ENCODE measurements at regions not wholly inside any gene's neighbourhood (a gene's known extent, or its start where the extent isn't known, plus 50 kb on each side); places are given as distances from the start of the nearest gene placed in this dataset.
"Not testable (repeated sequence)": the region's sequence is repeated elsewhere in the genome, so short reads cannot be mapped to it uniquely, and the experiment has no call there.

DNA sequence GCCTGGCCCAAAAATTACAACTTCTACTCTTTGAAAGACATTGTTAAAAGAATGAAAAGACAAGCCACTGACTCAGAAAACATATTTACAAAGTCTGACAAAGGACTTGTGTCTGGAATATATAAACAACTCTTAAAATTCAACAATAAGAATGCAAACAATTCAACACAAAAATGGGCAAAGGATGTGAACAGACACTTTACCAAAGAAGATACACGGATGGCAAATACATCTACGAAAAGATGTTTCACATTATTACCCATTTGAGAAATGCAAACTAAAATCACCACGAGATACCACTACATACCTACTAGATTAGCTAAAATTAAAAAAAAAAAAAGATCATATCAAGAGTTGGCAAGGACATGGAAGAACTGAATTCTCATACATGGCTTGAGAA, 80.8 kb upstream of the METRNL start:
- no peak for DNase-seq (ENCODE audit: low spot score)

DNA sequence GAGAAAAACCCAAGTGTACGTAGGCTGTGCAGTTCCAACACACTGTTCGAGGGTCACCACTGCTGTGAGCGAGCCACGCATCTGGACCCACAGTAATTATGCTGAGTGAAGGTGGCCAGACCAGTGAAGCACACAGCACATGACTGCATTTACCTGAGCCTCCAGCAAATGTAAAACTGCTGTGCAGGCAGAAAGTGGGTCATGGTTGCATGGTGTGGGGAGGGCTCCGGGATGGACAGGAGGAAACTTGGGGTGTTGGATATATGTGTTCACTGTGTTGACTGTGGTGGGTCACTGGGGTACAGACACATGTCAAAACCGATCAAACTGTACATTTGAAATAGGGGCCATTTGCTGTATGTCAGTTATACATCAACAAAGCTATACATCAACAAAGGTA, 78.7 kb upstream of the METRNL start:
- no peak for DNase-seq (ENCODE audit: low spot score)

DNA sequence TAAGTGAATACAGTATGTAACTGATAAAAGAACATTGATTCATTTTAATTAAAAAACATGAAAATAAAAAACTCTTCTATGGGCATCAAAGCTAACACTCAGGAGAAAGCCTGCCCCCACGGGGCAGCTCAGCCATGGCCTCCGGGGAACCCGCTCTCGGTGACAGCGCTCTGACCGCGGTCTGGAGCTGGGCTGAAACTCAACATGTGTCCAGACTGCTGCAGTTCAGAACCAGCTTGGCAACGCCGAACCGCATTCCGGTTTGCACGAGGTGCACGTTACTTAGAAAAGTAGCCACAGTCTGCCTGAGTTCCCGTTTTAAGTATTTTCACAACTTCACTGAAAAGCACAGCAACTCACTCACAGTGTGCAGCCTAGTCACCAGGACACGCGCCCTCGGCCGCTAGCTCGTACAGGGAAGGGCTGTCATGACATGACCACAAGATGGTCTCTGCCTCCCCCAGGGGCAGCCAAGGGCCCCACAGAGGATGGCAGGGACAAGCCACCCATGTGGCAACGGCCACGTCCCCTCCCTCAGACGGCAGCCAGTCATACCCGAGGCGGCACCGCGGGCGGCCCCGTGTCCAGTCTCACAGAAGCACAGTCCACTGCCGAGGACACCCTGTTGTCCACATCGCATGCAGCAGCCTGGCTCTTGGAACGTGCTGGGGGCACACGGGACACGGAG, 77.1 kb upstream of the METRNL start:
- no peak for DNase-seq (ENCODE audit: low spot score)

DNA sequence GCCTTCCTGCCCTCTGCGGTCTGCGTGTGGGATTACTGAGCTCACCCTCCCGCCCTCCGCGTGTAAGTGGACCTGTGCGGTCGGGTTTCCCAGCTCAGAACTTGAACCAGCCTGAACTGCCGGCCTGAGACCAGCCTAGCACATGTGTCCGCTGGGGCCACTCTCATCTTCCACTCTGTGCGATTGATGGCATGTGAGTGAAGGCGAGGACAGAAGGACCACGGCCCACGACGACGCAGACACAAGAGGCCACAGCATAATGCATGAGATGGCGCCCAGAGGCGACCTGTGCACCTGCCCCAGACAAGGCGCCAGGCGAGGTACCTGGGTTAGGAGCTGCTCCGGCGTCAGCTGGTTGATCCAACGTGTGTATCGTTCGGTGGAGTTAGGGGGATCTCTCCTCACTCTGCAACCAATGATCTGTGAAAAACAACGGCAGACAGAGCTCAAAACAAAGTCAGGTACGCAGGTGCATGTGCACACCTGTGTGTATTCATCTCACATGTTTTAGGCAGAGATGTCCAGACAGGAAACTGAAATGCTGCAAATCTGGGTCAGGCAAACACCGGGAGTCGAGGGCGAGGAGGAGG, 74.5 kb upstream of the METRNL start:
- no peak for DNase-seq (ENCODE audit: low spot score)

DNA sequence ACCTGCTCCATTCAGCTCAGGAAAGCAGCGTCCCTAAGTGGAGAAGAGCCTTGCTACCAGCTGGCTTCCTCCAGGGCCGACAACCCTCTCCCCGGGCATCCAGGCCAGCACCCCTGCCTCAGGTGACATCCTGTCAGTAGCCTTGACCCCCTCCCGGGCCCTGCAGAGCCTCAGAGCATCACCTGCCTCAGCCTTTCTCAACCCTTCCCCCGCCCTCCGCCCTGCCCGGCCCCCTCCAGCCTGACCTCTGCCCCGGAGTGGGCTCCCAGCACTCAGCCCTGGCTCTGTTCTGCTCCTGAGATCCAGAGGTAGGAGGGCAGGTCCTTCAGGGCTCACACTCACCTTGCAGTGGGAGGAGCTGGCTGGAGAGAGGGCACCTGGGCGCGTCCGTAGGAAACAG, 73.8 kb upstream of the METRNL start:
- DNase-seq (ENCODE audit: low spot score) = no peak

DNA sequence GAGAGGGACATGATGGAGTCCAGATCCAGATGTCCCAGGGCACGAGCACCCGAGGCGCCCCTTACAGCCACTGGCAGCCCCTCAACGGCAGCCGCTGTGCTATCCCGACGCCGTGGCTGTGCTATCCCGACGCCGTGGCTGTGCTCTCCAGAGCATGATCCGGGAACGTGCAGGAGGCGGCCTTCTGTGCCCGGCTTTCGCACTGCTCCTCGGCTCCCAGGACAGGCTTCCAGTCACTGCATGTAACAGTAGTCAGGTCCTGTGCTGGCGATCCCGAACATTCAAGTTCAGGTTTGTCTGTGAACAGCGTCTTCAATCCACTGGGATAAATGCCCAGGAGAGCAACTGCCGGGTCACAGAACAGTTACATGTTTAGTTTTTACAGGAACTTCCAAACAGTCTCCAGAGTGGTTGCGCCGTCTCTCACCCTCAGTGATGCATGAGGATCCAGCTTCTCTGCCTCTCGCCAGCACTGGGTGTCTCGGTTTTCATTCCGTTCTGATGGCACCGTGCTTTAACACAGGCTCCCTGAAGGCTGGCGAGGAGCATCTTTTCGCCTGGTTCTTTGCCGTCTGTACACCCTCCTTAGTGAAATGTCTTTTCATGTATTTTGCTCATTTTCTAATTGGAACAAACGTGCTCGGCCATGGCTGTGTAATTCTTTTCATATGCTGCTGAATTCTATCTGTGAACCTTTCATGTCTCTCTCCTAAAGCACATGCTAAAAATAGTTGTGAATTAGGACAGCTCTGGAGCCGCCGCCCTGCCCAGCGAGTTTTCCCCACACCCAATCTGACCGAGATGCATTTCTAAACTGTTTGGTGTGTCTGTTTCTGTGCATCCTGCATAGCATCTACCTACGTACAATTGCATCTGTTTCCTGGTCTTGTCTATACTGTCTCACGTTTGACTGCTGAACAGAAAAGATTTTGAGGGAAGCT, 72.6 kb upstream of the METRNL start:
- DNase-seq (ENCODE audit: low spot score) = no peak

DNA sequence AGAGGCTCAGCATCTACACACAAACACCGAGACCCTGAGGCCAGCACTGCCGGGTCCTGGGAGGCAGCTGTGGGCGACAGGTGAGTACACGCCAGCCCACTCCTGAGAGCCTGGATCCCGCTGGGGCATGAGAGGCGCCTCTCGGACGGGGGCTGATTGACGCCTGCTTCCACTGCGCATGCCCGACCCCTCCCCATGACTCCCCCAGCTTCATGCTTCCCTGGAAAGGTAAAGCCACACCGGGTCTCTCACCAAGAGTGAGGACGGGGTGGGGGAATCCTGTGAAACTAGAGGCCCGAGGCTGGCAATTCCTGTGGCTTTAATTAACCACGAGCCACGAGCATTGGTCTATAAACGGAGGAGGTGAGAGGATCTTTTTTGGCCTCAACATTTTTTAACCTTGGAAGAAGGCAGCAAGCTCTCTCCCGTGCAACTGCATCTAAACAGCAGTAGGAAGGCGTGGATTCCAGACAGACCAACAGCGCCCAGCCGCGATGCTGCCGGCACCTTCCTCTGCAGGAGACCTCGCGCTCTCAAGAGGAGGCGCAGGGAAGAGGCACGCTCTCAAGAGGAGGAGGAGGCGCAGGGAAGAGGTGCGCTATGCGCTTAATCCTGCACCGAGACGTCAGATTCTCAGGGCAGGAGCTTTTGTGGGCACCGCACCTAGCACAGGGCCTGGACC, 71.8 kb upstream of the METRNL start:
- no peak for DNase-seq (ENCODE audit: low spot score)

DNA sequence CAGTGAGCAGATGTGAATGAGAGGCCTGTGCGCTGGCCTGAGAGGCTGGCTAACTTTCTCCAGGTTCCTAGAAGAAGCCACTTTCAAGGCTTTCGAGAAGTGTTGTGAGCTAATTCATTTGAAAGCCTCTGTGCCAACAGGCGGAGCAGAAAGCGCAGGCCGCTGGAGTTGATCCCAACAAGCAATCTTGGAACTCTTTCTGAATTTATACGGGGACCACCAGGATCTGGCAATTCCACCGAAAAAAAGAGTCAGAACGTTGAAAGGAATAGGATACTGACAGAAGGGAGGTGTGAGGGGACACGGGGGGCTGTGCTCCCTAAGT, 71.3 kb upstream of the METRNL start:
- DNase-seq (ENCODE audit: low spot score) = no peak

DNA sequence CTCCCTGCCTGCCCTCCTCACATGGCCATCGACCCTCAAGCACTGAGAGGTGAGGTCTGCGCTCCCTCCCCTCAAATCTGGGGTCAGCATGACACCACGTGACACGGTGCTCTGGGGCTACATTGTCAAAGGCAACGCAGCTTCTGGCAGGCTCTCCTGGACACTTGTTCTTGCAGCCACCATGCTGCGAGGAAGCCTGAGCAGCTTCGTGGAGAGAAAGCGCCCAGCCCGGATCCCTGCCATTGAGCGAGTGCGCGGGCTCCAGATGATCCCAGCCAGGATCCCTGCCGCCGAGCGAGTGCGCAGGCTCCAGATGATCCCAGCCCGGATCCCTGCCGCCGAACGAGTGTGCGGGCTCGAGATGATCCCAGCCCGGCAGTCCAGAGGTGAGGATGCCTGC, 70.9 kb upstream of the METRNL start:
- peak; percentile 3 for DNase-seq (ENCODE audit: low spot score)

DNA sequence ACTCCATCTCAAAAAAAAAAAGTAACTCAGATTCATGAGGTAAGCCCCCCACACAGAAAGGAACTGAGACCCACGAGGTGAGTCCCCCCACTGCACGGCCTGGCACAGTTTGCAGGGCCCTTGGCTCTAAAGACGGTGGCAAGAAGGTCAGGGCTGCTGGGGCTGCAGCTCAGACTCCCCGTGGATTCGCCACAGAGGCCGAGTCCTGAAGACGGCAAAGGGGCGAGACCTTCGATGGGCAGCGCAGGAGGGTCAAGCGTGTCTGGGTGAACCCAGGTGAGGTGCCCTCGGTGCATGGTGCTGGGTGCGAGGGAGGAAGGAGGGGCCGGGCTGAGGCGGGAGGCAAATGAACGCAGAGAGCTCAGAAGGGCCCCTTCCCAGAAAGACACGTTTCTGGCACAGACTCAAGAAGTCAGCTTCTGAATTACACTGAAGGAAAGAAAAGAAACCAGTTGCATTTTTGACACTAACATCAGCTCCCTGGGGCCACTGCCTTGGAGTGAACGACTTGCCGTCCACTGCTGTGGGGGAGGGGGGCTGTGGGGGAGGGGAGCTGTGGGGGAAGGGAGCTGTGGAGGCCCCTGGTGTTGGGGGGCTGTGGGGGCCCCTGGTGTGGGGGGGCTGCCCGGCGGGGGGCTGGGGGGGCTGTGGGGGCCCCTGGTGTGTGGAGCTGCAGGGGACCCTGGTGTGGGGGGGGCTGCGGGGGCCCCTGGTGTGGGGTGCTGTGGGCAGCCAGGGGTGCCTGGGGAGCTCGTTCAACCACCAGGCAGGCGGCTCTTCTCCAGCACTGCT, 69.8 kb upstream of the METRNL start:
- no peak for DNase-seq (ENCODE audit: low spot score)

DNA sequence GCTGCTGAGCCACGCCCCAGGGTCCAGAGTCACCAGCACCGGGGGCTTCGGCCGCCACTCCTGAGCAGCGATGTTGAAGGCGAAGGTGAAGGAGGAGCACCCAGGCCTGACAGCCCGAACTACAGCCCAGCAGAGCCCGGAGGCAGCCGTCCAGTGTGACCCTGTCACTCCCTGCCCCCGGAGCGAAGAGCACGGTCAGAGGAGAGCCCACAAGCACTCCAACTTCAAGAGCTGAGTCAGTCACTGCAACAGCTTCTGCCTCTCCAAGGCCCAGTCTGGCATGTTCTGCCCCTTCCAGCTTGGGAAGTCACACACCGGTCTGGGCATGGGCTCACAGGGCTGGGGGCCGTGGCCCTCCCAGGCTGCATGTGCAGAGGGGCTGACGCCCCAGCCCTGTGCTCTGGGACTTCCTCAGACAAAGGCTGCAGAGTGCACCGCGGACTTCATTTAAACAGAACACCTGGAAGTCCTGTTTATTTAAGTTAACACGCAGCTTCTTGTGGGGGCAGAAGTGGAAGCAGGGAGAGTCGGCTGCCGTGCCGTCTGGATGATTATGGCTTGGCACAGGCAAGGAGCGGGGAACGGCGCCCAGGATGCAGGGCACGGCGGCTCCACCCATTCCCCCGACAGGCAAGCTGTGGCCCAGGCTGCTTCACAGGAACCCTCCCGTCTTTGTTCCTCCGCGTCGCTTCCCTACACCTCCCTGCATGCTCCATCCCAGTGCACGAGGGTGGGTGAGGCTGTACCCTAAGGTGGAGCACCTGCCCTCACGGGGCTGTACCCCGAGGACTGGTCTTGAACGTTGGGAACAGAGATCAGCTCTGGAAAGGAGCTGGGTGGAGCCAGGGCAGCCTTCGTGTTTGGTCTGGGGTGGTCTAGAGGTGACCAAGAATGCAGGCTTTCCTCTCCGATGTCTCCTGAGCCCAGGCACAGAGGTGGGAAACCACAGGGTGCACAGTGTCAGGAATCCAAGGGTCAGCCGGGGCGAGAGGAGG, 68.9 kb upstream of the METRNL start:
- peak; percentile 7 for DNase-seq (ENCODE audit: low spot score)

DNA sequence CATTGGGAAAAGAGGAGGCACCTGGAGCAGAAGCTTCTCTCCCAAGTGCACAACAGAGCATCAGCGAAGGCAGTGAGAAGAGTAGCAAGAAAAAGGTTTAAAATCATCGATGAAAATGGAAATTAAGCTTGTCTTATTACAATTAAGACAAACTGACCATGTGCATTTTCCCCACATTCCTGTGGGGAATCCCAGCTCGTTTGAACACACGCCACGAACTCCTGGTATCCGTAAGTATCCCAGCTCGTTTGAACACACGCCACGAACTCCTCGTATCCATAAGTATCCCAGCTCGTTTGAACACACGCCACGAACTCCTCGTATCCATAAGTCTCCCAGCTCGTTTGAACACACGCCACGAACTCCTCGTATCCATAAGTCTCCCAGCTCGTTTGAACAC, 67.7 kb upstream of the METRNL start:
- not testable (repeated sequence) for DNase-seq (ENCODE audit: low spot score)

DNA sequence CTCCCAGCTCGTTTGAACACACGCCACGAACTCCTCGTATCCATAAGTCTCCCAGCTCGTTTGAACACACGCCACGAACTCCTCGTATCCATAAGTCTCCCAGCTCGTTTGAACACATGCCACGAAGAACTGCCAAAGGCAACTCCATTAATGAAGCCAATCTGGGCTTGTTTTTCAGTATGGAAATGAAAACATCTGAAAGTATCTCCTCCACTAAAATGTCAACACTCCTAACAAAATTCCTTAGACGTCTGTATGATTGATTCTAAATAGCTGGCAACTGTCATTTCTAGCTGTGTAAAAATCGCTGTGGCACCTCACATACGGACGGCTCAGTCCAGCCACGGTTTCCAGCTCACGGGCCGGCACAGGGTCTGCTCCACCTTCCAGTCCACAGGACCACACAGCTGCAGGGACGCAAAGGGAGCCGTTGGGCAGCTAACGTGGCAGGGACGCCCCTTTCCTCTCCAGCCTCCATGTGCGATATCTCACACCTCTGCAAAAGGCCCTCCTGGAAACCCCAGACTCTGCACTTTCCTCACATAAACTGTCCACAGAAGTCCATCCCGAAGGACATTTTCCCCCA, 67.1 kb upstream of the METRNL start:
- no peak for DNase-seq (ENCODE audit: low spot score)

DNA sequence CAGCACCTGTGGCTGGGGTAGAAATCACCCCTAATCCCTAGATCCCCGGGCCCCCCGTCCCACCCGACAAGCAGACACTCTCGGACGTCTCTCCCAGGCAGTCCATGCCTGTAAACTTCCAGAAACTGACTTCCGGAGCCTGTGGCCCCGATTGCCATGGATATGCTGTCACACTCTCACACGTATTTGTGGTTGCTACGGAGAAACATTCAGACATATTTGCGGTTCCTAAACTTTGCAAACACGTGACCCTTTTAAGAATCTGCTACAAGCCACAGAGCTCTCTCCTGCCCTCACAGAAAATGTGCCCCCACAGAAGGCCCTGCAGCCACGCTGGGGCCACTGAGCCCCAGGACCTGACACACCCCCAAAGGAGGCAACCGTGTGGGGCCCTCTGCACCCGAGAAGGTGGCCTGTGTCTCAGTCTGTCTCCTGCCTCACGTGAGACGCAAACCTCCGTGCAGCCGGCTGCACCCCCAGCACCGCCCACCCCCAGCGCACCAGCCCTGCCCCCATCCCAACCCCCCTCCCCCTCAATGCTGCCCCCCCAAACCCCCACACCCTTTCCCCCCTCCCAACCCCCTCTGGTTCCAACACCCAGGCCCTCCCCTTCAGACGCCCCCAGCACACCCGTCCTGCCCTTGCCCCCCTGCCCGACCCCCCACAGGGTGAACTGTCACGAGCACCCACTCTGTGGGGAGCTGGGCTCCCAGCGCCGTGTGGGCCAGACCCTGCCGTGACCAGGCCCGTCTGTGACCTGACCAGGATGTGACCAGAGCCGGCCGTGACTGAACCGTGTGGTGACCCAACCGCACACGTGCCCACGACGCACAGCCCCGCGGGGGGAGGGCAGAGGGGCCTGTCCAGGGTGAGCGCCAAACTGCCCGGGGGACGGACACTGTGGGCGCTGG, 66.3 kb upstream of the METRNL start:
- DNase-seq (ENCODE audit: low spot score) = peak; percentile 92

DNA sequence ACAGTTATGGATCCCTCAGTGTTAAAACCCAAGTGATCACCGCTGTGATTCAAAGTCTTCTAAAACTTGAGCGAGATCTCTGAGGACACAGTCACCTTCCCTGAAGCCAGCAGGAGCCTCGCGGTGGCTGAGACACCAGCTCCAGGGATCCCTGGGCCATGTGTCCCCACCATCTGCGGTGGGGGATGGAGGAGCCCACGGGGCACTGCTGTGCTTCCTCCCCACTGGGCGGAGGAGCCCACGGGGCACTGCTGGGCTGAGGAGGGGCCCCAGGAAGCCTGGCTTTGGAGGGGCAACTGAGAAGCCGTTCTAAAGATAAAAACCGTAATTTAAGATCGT, 65.7 kb upstream of the METRNL start:
- DNase-seq (ENCODE audit: low spot score) = no peak

DNA sequence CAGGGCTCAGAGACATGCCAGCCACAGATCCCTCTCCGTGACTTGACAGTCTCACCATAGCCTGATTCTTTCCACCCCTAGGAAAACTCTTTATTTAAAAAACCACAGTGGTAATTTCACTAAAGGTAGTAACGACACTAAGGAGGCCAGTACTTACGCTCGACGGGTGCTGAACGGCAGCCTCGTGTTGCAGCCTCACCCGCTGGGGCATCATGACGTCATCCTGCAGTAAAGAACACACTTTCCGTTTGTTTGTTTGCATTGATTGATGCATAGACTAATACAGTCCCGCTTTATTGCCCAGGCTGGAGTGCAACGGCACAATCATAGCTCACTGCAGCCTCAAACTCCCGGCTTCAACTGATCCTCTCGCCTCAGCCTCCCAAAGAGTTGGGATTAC, 65.1 kb upstream of the METRNL start:
- no peak for DNase-seq (ENCODE audit: low spot score)

DNA sequence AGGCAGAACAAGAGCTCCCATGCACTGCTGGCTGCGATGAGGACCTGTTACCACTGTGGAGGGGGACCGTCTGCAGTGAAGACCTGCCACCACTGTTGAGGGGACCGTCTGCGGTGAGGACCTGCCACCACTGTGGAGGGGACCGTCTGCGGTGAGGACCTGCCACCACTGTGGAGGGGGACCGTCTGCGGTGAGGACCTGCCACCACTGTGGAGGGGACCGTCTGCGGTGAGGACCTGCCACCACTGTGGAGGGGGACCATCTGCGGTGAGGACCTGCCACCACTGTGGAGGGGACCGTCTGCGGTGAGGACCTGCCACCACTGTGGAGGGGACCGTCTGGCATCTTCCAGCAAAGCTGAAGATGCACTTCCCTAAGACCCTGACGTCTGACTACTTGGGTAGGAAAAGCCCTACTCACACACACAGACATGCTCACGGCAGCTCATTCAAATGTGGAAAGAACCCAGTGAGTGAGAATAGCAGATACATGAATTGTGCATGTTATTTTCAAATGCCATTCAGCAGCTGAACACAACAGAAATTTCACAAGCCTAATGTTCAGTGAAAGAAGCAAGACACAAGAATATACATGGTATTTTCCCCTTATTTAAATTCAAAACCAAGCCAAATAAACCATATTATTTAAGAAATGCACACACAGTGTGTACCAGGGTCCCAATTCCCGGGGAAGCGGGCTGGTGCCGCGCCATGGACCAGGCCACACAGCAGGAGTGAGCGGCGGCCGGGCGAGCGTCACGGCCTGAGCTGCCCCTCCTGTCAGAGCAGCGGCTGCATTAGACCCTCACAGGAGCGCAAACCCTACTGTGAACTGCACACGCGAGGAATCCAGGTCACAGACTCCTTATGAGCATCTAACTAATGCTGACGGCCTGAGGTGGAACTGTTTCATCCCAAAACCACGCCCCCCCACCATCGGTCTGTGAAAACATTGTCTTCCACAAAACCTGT, 64.2 kb upstream of the METRNL start:
- DNase-seq (ENCODE audit: low spot score) = no peak

DNA sequence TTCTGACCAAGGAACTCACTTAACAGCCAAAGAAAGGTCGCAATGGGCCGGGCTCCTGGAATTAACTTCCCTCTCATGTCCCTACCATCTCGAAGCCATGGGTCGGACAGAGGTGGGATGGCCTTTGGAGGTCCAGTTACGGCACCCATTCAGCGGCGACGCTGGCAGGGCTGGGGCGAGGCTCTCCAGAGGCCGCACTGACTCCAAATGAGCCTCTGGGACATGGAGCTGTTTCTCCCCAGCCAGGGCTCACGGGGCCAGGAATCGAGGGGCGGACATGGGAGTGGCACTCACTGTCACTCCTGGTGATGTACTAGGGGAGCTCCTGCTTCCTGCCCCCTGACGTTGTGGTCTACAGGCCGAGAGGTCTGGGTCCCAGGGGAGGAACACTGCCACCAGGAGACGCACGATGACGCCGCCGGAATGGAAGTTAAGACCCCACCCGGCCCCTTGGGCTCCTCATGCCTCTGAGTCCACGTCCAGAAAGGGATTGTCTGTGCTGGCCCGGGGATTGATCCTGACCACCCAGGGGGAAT, 60.7 kb upstream of the METRNL start:
- DNase-seq (ENCODE audit: low spot score) = no peak

Data from H4 (cell line).